ENCODE measurements at regions not wholly inside any gene's neighbourhood (a gene's known extent, or its start where the extent isn't known, plus 50 kb on each side); places are given as distances from the start of the nearest gene placed in this dataset.

- DNase-seq (ENCODE audit: low read depth in 2 of 2): no peak
These were observed 53.0 kb upstream of the SMOX start for GRCh38 chr20:4095639-4096038.

GRCh38 chr20:4091490-4092479 lies 56.8 kb upstream of the SMOX start:
- no peak for DNase-seq (ENCODE audit: low read depth in 2 of 2)

GRCh38 chr20:4090756-4091489 lies 57.7 kb upstream of the SMOX start:
- DNase-seq (ENCODE audit: low read depth in 2 of 2): no peak

- no peak for DNase-seq (ENCODE audit: low read depth in 2 of 2)
These were observed 58.7 kb upstream of the SMOX start for GRCh38 chr20:4089756-4090487.

GRCh38 chr20:4088766-4089165 lies 59.9 kb upstream of the SMOX start:
- DNase-seq (ENCODE audit: low read depth in 2 of 2): no peak

GRCh38 chr20:4087923-4088322 lies 60.7 kb upstream of the SMOX start:
- no peak for DNase-seq (ENCODE audit: low read depth in 2 of 2)

- no peak for DNase-seq (ENCODE audit: low read depth in 2 of 2)
These were observed 61.6 kb upstream of the SMOX start for GRCh38 chr20:4086771-4087687.

- DNase-seq (ENCODE audit: low read depth in 2 of 2): no peak
These were observed 63.9 kb upstream of the SMOX start for GRCh38 chr20:4084721-4085120.

- no peak for DNase-seq (ENCODE audit: low read depth in 2 of 2)
These were observed 64.5 kb upstream of the SMOX start for GRCh38 chr20:4084096-4084495.

- no peak for DNase-seq (ENCODE audit: low read depth in 2 of 2)
These were observed 65.3 kb upstream of the SMOX start for GRCh38 chr20:4083098-4083865.

- DNase-seq (ENCODE audit: low read depth in 2 of 2): peak in 1 of 2 donors; percentile 7
These were observed 66.1 kb upstream of the SMOX start for GRCh38 chr20:4082406-4083097.

- DNase-seq (ENCODE audit: low read depth in 2 of 2): no peak
These were observed 66.1 kb upstream of the RNF24 start for GRCh38 chr20:4081421-4081820.

- DNase-seq (ENCODE audit: low read depth in 2 of 2): no peak
These were observed 61.3 kb upstream of the RNF24 start for GRCh38 chr20:4076671-4077070.

GRCh38 chr20:4076033-4076432 lies 60.7 kb upstream of the RNF24 start:
- no peak for DNase-seq (ENCODE audit: low read depth in 2 of 2)

- DNase-seq (ENCODE audit: low read depth in 2 of 2): no peak
These were observed 59.6 kb upstream of the RNF24 start for GRCh38 chr20:4074877-4075455.

GRCh38 chr20:4073852-4074741 lies 58.7 kb upstream of the RNF24 start:
- no peak for DNase-seq (ENCODE audit: low read depth in 2 of 2)

- no peak for DNase-seq (ENCODE audit: low read depth in 2 of 2)
These were observed 55.9 kb upstream of the RNF24 start for GRCh38 chr20:4071178-4071693.
